Endothelial cell of umbilical vein (primary cell): ENCODE measurements at regions not wholly inside any gene's neighbourhood (a gene's known extent, or its start where the extent isn't known, plus 50 kb on each side); places are given as distances from the start of the nearest gene placed in this dataset.

ENCODE experiments used
- BruUV-seq: library from RNA; stranded (reverse); fragments of 400-500 nt; replicated peaks from 2 replicates; lab custom pipeline; 2021; lab: Mats Ljungman, UMichigan
- CTCF ChIA-PET: fragments of 300-600, 350-600 bp; sonication (Branson Sonifier 250); formaldehyde crosslinking; loops from one replicate; lab custom pipeline; 2021; ENCODE audit warnings: antibody characterized with exemption, inconsistent platforms; lab: Charles Lee
- POLR2A ChIA-PET: fragments of 300-600, 350-600 bp; sonication (Branson Sonifier 250); formaldehyde crosslinking; loops from one replicate; lab custom pipeline; 2021; ENCODE audit warnings: antibody characterized with exemption, inconsistent platforms; lab: Charles Lee
- DNase-seq: peaks from one replicate; pipeline ENCODE4 v3.0.0-alpha.2; 2011; ENCODE audit warnings: low read depth, low spot score
- FAIRE-seq: peaks from 2 replicates; lab custom pipeline; 2011; peaks lifted over from hg19 to GRCh38; lab: Jason Lieb, UNC
- H2AFZ ChIP-seq: 2 replicates; pipeline ENCODE4 v1.6.0; 2012; ENCODE audit warnings: low read depth, low read length, control low read depth, inconsistent platforms
- H3K27ac ChIP-seq: 2 replicates; pipeline ENCODE4 v1.5.1; 2011; ENCODE audit warnings: low read depth, mild to moderate bottlenecking, control low read depth, low read length, moderate library complexity; ENCODE audit not compliant: insufficient read depth
- H3K27me3 ChIP-seq, 2 experiments: 2 replicates each; pipeline versions ENCODE4 v1.6.0 to v1.6.1; 2011; ENCODE audit warnings: low read length in 2 of 2, mixed read lengths in 1 of 2; ENCODE audit not compliant: control insufficient read depth in 2 of 2, insufficient read depth in 2 of 2
- H3K36me3 ChIP-seq, 2 experiments: 2 replicates in 1 of 2; 3 replicates in 1 of 2; pipeline ENCODE4 v1.5.1; 2011; ENCODE audit warnings: low read length in 2 of 2, mild to moderate bottlenecking in 1 of 2, moderate library complexity in 1 of 2; ENCODE audit not compliant: control insufficient read depth in 2 of 2, insufficient read depth in 2 of 2; ENCODE audit errors: extremely low read depth in 1 of 2
- H3K4me1 ChIP-seq: 3 replicates; pipeline ENCODE4 v1.5.1; 2011; ENCODE audit warnings: mild to moderate bottlenecking, low read length; ENCODE audit not compliant: control insufficient read depth, insufficient read depth; ENCODE audit errors: extremely low read depth
- H3K4me2 ChIP-seq: 2 replicates; pipeline ENCODE4 v1.6.1; 2011; ENCODE audit warnings: low read length, control low read depth, mixed read lengths; ENCODE audit not compliant: insufficient read depth
- H3K4me3 ChIP-seq, 3 experiments: fragments of 200-600 bp in 1 of 3; sonication (generic), shearing (Covaris generic) in 1 of 3; replicated peaks in 1 of 3; 2 replicates each; pipeline ENCODE4 v1.5.1; 2011 to 2016; ENCODE audit warnings: control low read depth in 3 of 3, low read length in 3 of 3, mild to moderate bottlenecking in 2 of 3, inconsistent platforms in 1 of 3, low read depth in 1 of 3, moderate library complexity in 1 of 3; ENCODE audit not compliant: insufficient read depth in 1 of 3
- H3K79me2 ChIP-seq: 2 replicates; pipeline ENCODE4 v1.6.0; 2012; ENCODE audit warnings: low read length, inconsistent platforms; ENCODE audit not compliant: control insufficient read depth, insufficient read depth
- H3K9ac ChIP-seq: replicated peaks from 2 replicates; pipeline ENCODE3; 2011; ENCODE audit warnings: low read length, control low read depth; ENCODE audit not compliant: insufficient read depth; ENCODE audit errors: extremely low read depth
- H3K9me1 ChIP-seq: replicated peaks from 3 replicates; pipeline ENCODE4 v1.6.0; 2011; ENCODE audit warnings: mild to moderate bottlenecking, low read length; ENCODE audit not compliant: control insufficient read depth, insufficient read depth; ENCODE audit errors: extremely low read depth
- H3K9me3 ChIP-seq: replicated peaks from 2 replicates; pipeline ENCODE4 v1.5.1; 2012; ENCODE audit warnings: low read length, inconsistent platforms; ENCODE audit not compliant: control insufficient read depth, insufficient read depth
- H4K20me1 ChIP-seq: replicated peaks from 2 replicates; pipeline ENCODE3; 2011; ENCODE audit warnings: mild to moderate bottlenecking, low read length; ENCODE audit not compliant: control insufficient read depth, insufficient read depth; ENCODE audit errors: extremely low read depth
- EZH2 ChIP-seq: IDR thresholded peaks from 2 replicates; pipeline ENCODE4 v1.6.1; 2012; ENCODE audit warnings: borderline replicate concordance, low read depth, mild to moderate bottlenecking, moderate library complexity, low read length, inconsistent platforms; ENCODE audit not compliant: severe bottlenecking
- FOS ChIP-seq: IDR thresholded peaks from 2 replicates; pipeline ENCODE4 v1.6.1; 2011; ENCODE audit warnings: mild to moderate bottlenecking, low read length, moderate library complexity, borderline replicate concordance; ENCODE audit not compliant: insufficient read depth
- GATA2 ChIP-seq: IDR thresholded peaks from 2 replicates; pipeline ENCODE4 v1.7.0; 2011; ENCODE audit warnings: low read depth, mild to moderate bottlenecking, moderate library complexity, mixed read lengths, low read length; ENCODE audit not compliant: insufficient read length, insufficient read depth
- JUN ChIP-seq: IDR thresholded peaks from 2 replicates; pipeline ENCODE4 v1.6.1; 2011; ENCODE audit warnings: borderline replicate concordance, low read depth; ENCODE audit not compliant: insufficient read length, insufficient read depth
- MYC ChIP-seq: IDR thresholded peaks from one replicate; pipeline ENCODE4 v1.6.1; 2011; ENCODE audit warnings: mild to moderate bottlenecking, low read depth, low read length
- dilution Hi-C: fragments of 300-500 bp; cut with MboI; formaldehyde crosslinking; loops from one replicate; pipeline ENCODE4 v1.15.0; 2019; ENCODE audit warnings: low sequenced_read_pairs; ENCODE audit not compliant: extremely low pct_ligation_motif_present
- intact Hi-C: fragments of 100-400 bp; cut with micrococcal nuclease; formaldehyde crosslinking; loops from one replicate; pipeline ENCODE4 v1.10.0; 2022
- TF ChIP-seq, protein P1 (sequence below): IDR thresholded peaks from 2 replicates; pipeline ENCODE4 v1.6.1; 2011; ENCODE audit not compliant: insufficient read depth, insufficient read length

DNA sequence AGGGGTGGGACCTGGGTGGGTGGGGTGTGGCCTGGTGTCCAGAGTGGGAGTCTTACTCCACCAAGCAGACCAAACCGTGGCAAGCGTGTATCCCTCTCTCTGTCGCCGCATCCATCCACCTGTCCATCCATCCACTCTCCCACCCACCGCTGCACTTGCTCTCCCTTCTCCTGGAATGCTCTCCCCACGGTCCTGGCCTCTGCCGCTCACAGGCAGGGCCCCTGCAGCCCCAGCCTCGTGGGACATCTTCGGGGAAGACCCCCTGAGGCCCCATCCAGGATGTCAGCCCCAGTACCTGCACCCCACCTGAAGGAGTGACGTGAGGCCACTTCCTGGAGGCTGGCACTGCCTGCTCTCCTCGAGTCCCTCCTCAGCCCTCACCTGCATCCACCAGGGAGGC is 189.5 kb upstream of the GSE1 start:
- ChIA-PET POLR2A (no interaction called here), CTCF (interaction anchor here (2.4 kb wide), 1 partner anchor 187 kb away, joined by 11 read pairs; no protein-coding TSS in a partner anchor)
- Histone ChIP-seq H2AFZ (no peak overlapping the region), H3K79me2 (no peaks in the 10 kb centered on the region), H3K4me1 (no peaks in the 10 kb centered on the region), H3K36me3 (no peaks in the 10 kb centered on the region), H3K4me2 (no peak overlapping the region), H3K4me3 (no peak overlapping the region), H3K27me3 (no peaks in the 10 kb centered on the region), H3K9ac (no peak overlapping the region), H3K9me3 (no peaks in the 10 kb centered on the region), H3K9me1 (no peaks in the 10 kb centered on the region), H4K20me1 (no peaks in the 10 kb centered on the region), H3K27ac (no peak overlapping the region)
- BruUV-seq = no TSS peak
- FAIRE-seq = no peak
- intact Hi-C loops = loop anchor here (5.0 kb wide), 1 partner anchor 306 kb away; no protein-coding TSS in a partner anchor
- no peak for DNase-seq
- dilution Hi-C loops = no loop called here
- no peak for TF ChIP-seq FOS
- TF ChIP-seq, protein P1, sequence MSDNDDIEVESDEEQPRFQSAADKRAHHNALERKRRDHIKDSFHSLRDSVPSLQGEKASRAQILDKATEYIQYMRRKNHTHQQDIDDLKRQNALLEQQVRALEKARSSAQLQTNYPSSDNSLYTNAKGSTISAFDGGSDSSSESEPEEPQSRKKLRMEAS = no peak
- no peak for TF ChIP-seq MYC
- TF ChIP-seq GATA2 = no peak

DNA sequence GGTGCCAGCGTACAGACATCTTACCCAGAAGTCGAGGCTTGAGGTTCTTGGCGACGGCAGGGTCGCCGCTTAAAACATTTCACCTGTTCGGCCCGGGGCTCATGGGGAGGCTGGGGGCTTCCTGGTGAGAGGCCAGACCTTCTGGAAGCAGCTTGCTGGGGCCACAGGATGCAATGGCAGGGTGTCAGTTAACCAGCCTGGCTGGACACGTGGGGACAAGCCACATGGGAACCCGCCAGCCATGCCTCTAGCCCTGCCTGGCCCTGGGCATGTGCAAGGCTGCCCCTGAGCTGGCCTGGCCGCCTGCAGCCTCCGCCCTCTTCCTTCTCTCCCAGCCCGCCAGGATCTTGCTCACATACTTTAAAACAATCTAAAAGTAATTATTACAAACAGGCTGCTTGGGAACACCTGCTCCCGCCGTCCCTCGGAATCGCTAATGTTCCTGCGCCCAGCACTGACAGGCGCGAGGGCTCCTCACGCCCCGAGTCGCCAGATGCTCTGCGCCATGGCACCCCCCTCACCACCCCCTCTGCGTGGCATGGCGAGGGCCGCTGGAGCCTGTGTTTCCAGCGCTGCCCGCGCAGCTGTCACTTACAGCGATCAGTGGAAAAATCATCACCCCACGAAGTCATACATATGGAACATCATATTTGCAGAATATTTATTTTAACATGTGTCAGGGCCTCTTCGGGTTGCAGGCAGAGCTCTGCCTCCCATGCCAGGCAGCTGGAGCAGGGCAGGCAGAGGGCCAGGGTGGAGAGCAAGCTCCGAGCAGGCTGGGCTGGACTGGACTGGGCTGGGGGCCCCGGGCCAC is 188.7 kb upstream of the GSE1 start:
- TF ChIP-seq JUN (no peak), EZH2 (no peak)
- Histone ChIP-seq H4K20me1 (no peaks in the 10 kb centered on the region), H3K9ac (no peak overlapping the region), H3K27me3 (no peaks in the 10 kb centered on the region), H2AFZ (no peak overlapping the region), H3K4me2 (no peak overlapping the region), H3K79me2 (no peaks in the 10 kb centered on the region), H3K4me3 (no peak overlapping the region), H3K9me3 (no peaks in the 10 kb centered on the region), H3K27ac (no peak overlapping the region), H3K9me1 (no peaks in the 10 kb centered on the region), H3K36me3 (no peaks in the 10 kb centered on the region), H3K4me1 (no peaks in the 10 kb centered on the region)
- CTCF ChIA-PET = interaction anchor here (1.1 to 2.4 kb wide), 2 partner anchors 8 to 186 kb away, joined by 4 to 11 read pairs; no protein-coding TSS in a partner anchor
- no TSS peak for BruUV-seq
- POLR2A ChIA-PET = no interaction called here
- intact Hi-C loops (loop anchor here (5.0 kb wide), 1 partner anchor 307 kb away; no protein-coding TSS in a partner anchor), dilution Hi-C loops (no loop called here)
- DNase-seq = no peak
- no peak for FAIRE-seq
